CD14-positive monocyte (primary cell): ENCODE measurements at regions not wholly inside any gene's neighbourhood (a gene's known extent, or its start where the extent isn't known, plus 50 kb on each side); places are given as distances from the start of the nearest gene placed in this dataset.

ENCODE experiments used
- DNase-seq, 3 donors: peaks; one replicate each; pipeline ENCODE4 v3.0.0-alpha.2; 2011 to 2022
- H2AFZ ChIP-seq: 2 replicates; pipeline ENCODE4 v1.6.0; 2012; ENCODE audit warnings: mild to moderate bottlenecking, low read depth, low read length, inconsistent platforms; ENCODE audit not compliant: insufficient read depth, poor library complexity, severe bottlenecking
- H3K27ac ChIP-seq, 2 donors: 1 replicate in 1 of 2; 2 replicates in 1 of 2; pipeline ENCODE4 v1.5.1; 2012 to 2013; ENCODE audit warnings: low read length in 2 of 2, control low read depth in 1 of 2, inconsistent platforms in 1 of 2, low read depth in 1 of 2, mild to moderate bottlenecking in 1 of 2
- H3K27me3 ChIP-seq, 2 donors: one replicate each; pipeline versions ENCODE4 v1.6.0 to v1.6.1; 2011 to 2013; ENCODE audit warnings: low read length in 2 of 2; ENCODE audit not compliant: control insufficient read depth in 2 of 2, insufficient read depth in 2 of 2
- H3K36me3 ChIP-seq, 2 donors: replicated peaks in 1 of 2; 1 replicate in 1 of 2; 2 replicates in 1 of 2; pipeline versions ENCODE4 v1.5.1 to v1.6.1; 2012 to 2013; ENCODE audit warnings: low read length in 2 of 2, control low read depth in 1 of 2, inconsistent platforms in 1 of 2, mild to moderate bottlenecking in 1 of 2; ENCODE audit not compliant: insufficient read depth in 2 of 2, control insufficient read depth in 1 of 2
- H3K4me1 ChIP-seq, 2 donors: 1 replicate in 1 of 2; 2 replicates in 1 of 2; pipeline versions ENCODE4 v1.5.1 to v1.6.1; 2012 to 2013; ENCODE audit warnings: low read length in 2 of 2, control low read depth in 1 of 2, inconsistent platforms in 1 of 2, mild to moderate bottlenecking in 1 of 2, moderate library complexity in 1 of 2; ENCODE audit not compliant: insufficient read depth in 2 of 2, control insufficient read depth in 1 of 2
- H3K4me2 ChIP-seq: replicated peaks from 2 replicates; pipeline ENCODE3; 2012; ENCODE audit warnings: low read length, moderate library complexity, mild to moderate bottlenecking; ENCODE audit not compliant: poor library complexity, severe bottlenecking; ENCODE audit errors: extremely low read depth
- H3K4me3 ChIP-seq, 3 experiments: fragments of 200-600 bp in 1 of 3; sonication (generic) in 1 of 3; replicated peaks in 1 of 3; 1 replicate in 2 of 3; 2 replicates in 1 of 3; pipeline ENCODE4 v1.5.1; 2011 to 2013; ENCODE audit warnings: low read length in 3 of 3, mild to moderate bottlenecking in 3 of 3, control low read depth in 2 of 3, low read depth in 2 of 3, inconsistent platforms in 1 of 3, moderate library complexity in 1 of 3
- H3K79me2 ChIP-seq: 2 replicates; pipeline ENCODE4 v1.6.0; 2012; ENCODE audit warnings: mild to moderate bottlenecking, control low read depth, inconsistent platforms, low read length, moderate library complexity; ENCODE audit not compliant: insufficient read depth
- H3K9ac ChIP-seq: 2 replicates; pipeline ENCODE4 v1.6.0; 2017; ENCODE audit warnings: low read length, mild to moderate bottlenecking; ENCODE audit not compliant: insufficient read depth, poor library complexity, severe bottlenecking
- H3K9me3 ChIP-seq, 2 donors: replicated peaks in 1 of 2; 1 replicate in 1 of 2; 2 replicates in 1 of 2; pipeline versions ENCODE4 v1.5.1 to v1.6.1; 2012 to 2013; ENCODE audit warnings: low read length in 2 of 2, control low read depth in 1 of 2; ENCODE audit not compliant: control insufficient read depth in 1 of 2, insufficient read depth in 1 of 2
- H4K20me1 ChIP-seq: 2 replicates; pipeline ENCODE4 v1.6.0; 2012; ENCODE audit warnings: mild to moderate bottlenecking, low read length, control low read depth, moderate library complexity; ENCODE audit not compliant: insufficient read depth
- H3K27ac Mint-ChIP-seq, 7 donors: one replicate each; pipeline ENCODE4 v1.8.0; 2020; ENCODE audit warnings: mild to moderate bottlenecking in 7 of 7, mixed read lengths in 7 of 7, moderate library complexity in 6 of 7, inconsistent platforms in 2 of 7
- H3K27me3 Mint-ChIP-seq, 3 donors: one replicate each; pipeline ENCODE4 v1.8.0; 2021 to 2022; ENCODE audit warnings: low read depth in 3 of 3, mild to moderate bottlenecking in 3 of 3, mixed read lengths in 3 of 3, moderate library complexity in 3 of 3, inconsistent platforms in 1 of 3
- H3K36me3 Mint-ChIP-seq, 2 donors: one replicate each; pipeline ENCODE4 v1.8.0; 2020; ENCODE audit warnings: mixed read lengths in 2 of 2, inconsistent platforms in 1 of 2, mild to moderate bottlenecking in 1 of 2
- H3K4me1 Mint-ChIP-seq: one replicate; pipeline ENCODE4 v1.8.0; 2020; ENCODE audit warnings: mild to moderate bottlenecking, mixed read lengths
- H3K4me3 Mint-ChIP-seq, 2 donors: one replicate each; pipeline ENCODE4 v1.8.0; 2020; ENCODE audit warnings: mild to moderate bottlenecking in 2 of 2, mixed read lengths in 2 of 2, moderate library complexity in 1 of 2
- H3K9me3 Mint-ChIP-seq, 7 donors: one replicate each; pipeline ENCODE4 v1.8.0; 2020 to 2022; ENCODE audit warnings: mixed read lengths in 7 of 7, mild to moderate bottlenecking in 6 of 7, moderate library complexity in 6 of 7, inconsistent platforms in 2 of 7
- WGBS: methylation state at CpG from one replicate; pipeline ENCODE4 v1.1.5; 2013; ENCODE audit warnings: missing lambda C conversion rate; ENCODE audit not compliant: insufficient coverage; 5-methylcytosine and 5-hydroxymethylcytosine counted together
- intact Hi-C, 2 donors: fragments of 100-400 bp; cut with micrococcal nuclease; formaldehyde crosslinking; loops; one replicate each; pipeline versions ENCODE4 v1.15.0 to v1.15.1; 2023
- TF ChIP-seq, protein P1 (sequence below): fragments of 200-600 bp; IDR thresholded peaks from one replicate; pipeline ENCODE4 v1.8.0; 2022; ENCODE audit warnings: antibody characterized with exemption, mild to moderate bottlenecking

DNA sequence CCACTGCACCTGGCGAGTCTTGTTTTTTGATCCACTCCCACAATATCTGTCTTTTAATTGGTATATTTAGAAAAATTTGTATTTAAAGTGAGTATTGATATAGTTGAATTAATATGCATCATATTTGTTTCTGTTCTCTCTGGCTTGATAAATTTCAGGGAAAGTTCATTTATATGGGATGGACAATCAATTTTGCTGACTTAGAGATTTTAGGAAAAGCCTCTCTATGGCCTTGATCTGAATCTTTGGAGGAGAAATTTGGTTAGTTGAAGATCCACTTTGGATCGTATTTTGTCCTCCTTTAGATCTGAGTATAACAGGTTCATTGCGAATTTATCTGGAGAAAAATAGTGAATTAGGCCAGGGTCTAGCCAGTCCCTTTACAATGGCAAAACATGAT lies 67.2 kb downstream of the SPRY2 start:
- no peaks in the 10 kb centered on the region for H4K20me1 ChIP-seq
- H3K9me3 ChIP-seq, result peaks cover 10 to 19% of the 10 kb centered on the region in 2 donors
- TF ChIP-seq, protein P1, sequence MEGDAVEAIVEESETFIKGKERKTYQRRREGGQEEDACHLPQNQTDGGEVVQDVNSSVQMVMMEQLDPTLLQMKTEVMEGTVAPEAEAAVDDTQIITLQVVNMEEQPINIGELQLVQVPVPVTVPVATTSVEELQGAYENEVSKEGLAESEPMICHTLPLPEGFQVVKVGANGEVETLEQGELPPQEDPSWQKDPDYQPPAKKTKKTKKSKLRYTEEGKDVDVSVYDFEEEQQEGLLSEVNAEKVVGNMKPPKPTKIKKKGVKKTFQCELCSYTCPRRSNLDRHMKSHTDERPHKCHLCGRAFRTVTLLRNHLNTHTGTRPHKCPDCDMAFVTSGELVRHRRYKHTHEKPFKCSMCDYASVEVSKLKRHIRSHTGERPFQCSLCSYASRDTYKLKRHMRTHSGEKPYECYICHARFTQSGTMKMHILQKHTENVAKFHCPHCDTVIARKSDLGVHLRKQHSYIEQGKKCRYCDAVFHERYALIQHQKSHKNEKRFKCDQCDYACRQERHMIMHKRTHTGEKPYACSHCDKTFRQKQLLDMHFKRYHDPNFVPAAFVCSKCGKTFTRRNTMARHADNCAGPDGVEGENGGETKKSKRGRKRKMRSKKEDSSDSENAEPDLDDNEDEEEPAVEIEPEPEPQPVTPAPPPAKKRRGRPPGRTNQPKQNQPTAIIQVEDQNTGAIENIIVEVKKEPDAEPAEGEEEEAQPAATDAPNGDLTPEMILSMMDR, result no peak
- no peak overlapping the region for H3K27ac ChIP-seq
- H3K27me3 ChIP-seq, result no peaks in the 10 kb centered on the region
- no peak overlapping the region for H3K4me2 ChIP-seq
- no peak overlapping the region for H3K9ac ChIP-seq
- Mint-ChIP-seq H3K4me1 (peaks cover 20% of the 10 kb centered on the region), H3K9me3 (peaks cover 6 to 19% (median 17%) of the 10 kb centered on the region in 7 donors), H3K36me3 (peaks cover 0 to 3% of the 10 kb centered on the region in 2 donors), H3K27ac (no peak overlapping the region), H3K27me3 (no peaks in the 10 kb centered on the region), H3K4me3 (no peak overlapping the region)
- 100% methylated on average over 2 of the region's 3 CpGs for WGBS
- peaks cover 13 to 23% of the 10 kb centered on the region in 2 donors for H3K4me1 ChIP-seq
- H2AFZ ChIP-seq, result no peak overlapping the region
- H3K4me3 ChIP-seq, result no peak overlapping the region
- no peaks in the 10 kb centered on the region for H3K79me2 ChIP-seq
- DNase-seq, result no peak
- intact Hi-C loops, result no loop called here
- no peaks in the 10 kb centered on the region for H3K36me3 ChIP-seq

DNA sequence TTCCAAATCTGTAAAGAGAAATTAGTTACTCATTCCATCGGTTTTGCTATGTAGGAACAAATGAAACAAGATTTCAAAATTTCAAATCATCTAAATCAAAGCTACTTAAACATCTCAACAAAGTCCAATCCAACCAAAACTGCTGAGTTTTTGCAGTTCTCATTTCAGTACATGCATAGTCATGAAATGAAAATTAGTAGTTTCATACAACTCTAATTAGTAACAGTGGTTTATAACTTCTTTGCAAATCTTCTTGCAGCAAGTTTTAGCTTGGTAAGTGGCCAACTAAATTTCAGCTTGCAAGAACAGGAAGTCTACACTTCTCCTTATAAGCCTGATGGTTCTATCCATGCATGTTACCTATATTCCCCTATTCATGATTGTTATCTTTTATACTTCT lies 75.6 kb downstream of the SPRY2 start:
- no peak overlapping the region for H2AFZ ChIP-seq
- Mint-ChIP-seq H3K27ac (peak overlapping the region in 1 of 7 donors; percentile 6), H3K9me3 (peaks cover 29 to 40% (median 35%) of the 10 kb centered on the region in 7 donors), H3K4me1 (peaks cover 9% of the 10 kb centered on the region), H3K4me3 (no peak overlapping the region), H3K27me3 (peaks cover 0 to 2% (median 0%) of the 10 kb centered on the region in 3 donors), H3K36me3 (peaks cover 4 to 12% of the 10 kb centered on the region in 2 donors)
- peaks cover 7 to 8% of the 10 kb centered on the region in 2 donors for H3K4me1 ChIP-seq
- intact Hi-C loops, result no loop called here
- no CpG with 5 or more reads among the region's 1 CpG for WGBS
- no peaks in the 10 kb centered on the region for H3K36me3 ChIP-seq
- peak in 2 of 3 donors; percentile 6 to 14 for DNase-seq
- no peak overlapping the region for H3K4me2 ChIP-seq
- H3K9me3 ChIP-seq, result peaks cover 19 to 25% of the 10 kb centered on the region in 2 donors
- H3K27me3 ChIP-seq, result no peaks in the 10 kb centered on the region
- H4K20me1 ChIP-seq, result no peaks in the 10 kb centered on the region
- no peak overlapping the region for H3K9ac ChIP-seq
- TF ChIP-seq, protein P1, result no peak
- no peak overlapping the region for H3K4me3 ChIP-seq
- H3K27ac ChIP-seq, result no peak overlapping the region
- no peaks in the 10 kb centered on the region for H3K79me2 ChIP-seq
